HFF-Myc (cell line): ENCODE measurements at regions not wholly inside any gene's neighbourhood (a gene's known extent, or its start where the extent isn't known, plus 50 kb on each side); places are given as distances from the start of the nearest gene placed in this dataset.

ENCODE experiments used
- DNase-seq: peaks from one replicate; pipeline ENCODE4 v3.0.0-alpha.2; 2011; ENCODE audit warnings: low read depth; ENCODE audit errors: extremely low read depth
- H3K4me3 ChIP-seq: replicated peaks from 2 replicates; pipeline ENCODE4 v1.5.1; 2011; ENCODE audit warnings: low read depth, mild to moderate bottlenecking, control low read depth, low read length
- CTCF ChIP-seq: IDR thresholded peaks from 2 replicates; pipeline ENCODE4 v1.5.1; 2012; ENCODE audit warnings: mild to moderate bottlenecking, low read depth, low read length, control low read depth; ENCODE audit errors: missing control alignments

GRCh38 chr6:159642995-159643394, 50.0 kb downstream of the SOD2 start:
- H3K4me3 ChIP-seq, result no peak overlapping the region
- no peak for DNase-seq
- no peak for TF ChIP-seq CTCF

GRCh38 chr6:159642481-159642880, 50.6 kb downstream of the SOD2 start:
- H3K4me3 ChIP-seq, result no peak overlapping the region
- TF ChIP-seq CTCF, result no peak
- DNase-seq, result no peak

- TF ChIP-seq CTCF, result no peak
- DNase-seq, result no peak
Observed at GRCh38 chr6:159640722-159641482, 52.1 kb downstream of the SOD2 start.

GRCh38 chr6:159640322-159640721, 52.7 kb downstream of the SOD2 start:
- H3K4me3 ChIP-seq, result no peak overlapping the region
- no peak for TF ChIP-seq CTCF
- DNase-seq, result no peak

More at GRCh38 chr6:159640722-159641482, 52.1 kb downstream of the SOD2 start:
- H3K4me3 ChIP-seq, result no peak overlapping the region

- no peak for TF ChIP-seq CTCF
- no peak overlapping the region for H3K4me3 ChIP-seq
- DNase-seq, result no peak
Observed at GRCh38 chr6:159639721-159640120, 53.3 kb downstream of the SOD2 start.

GRCh38 chr6:159633196-159633595, 59.8 kb downstream of the SOD2 start:
- peak; percentile 11 for DNase-seq
- H3K4me3 ChIP-seq, result no peak overlapping the region
- TF ChIP-seq CTCF, result peak; percentile 57

GRCh38 chr6:159631886-159632285, 61.2 kb downstream of the SOD2 start:
- no peak overlapping the region for H3K4me3 ChIP-seq
- TF ChIP-seq CTCF, result no peak
- no peak for DNase-seq
